ENCODE measurements at regions not wholly inside any gene's neighbourhood (a gene's known extent, or its start where the extent isn't known, plus 50 kb on each side); places are given as distances from the start of the nearest gene placed in this dataset. TPM values are rescaled to one million over a fixed set of nuclear protein-coding genes. Genes with fewer than 3 reads are reported as not detected.

- DNase-seq: no peak
- POLR2A ChIA-PET: no interaction called here
- CTCF ChIA-PET: no interaction called here
- no peaks in the 10 kb centered on the region for H3K27me3 Mint-ChIP-seq (ENCODE audit: low read depth)
- no peaks in the 10 kb centered on the region for H3K36me3 Mint-ChIP-seq (ENCODE audit: low read depth)
- no peak overlapping the region for H3K4me3 Mint-ChIP-seq
- peaks cover 9% of the 10 kb centered on the region for H3K9me3 Mint-ChIP-seq (ENCODE audit: insufficient read depth)
- ATAC-seq: no peak
- H3K4me1 Mint-ChIP-seq (ENCODE audit: low read depth): no peaks in the 10 kb centered on the region
- H3K27ac Mint-ChIP-seq: no peak overlapping the region
Measured at GRCh38 chr11:70953720-70954119, 298.7 kb downstream of the SHANK2 start.

GRCh38 chr11:70954471-70954870 is 297.9 kb downstream of the SHANK2 start:
- CTCF ChIA-PET: no interaction called here
- Mint-ChIP-seq H3K36me3 (ENCODE audit: low read depth) (no peaks in the 10 kb centered on the region), H3K27ac (no peak overlapping the region), H3K4me3 (no peak overlapping the region), H3K4me1 (ENCODE audit: low read depth) (no peaks in the 10 kb centered on the region), H3K27me3 (ENCODE audit: low read depth) (no peaks in the 10 kb centered on the region), H3K9me3 (ENCODE audit: insufficient read depth) (peaks cover 9% of the 10 kb centered on the region)
- POLR2A ChIA-PET: no interaction called here
- ATAC-seq (no peak), DNase-seq (no peak)

Small RNA genes in the stretch of these regions (microRNA-seq; reads per million reads assigned to microRNA genes)
- gene MIR3664: not detected

Measured in activated CD8-positive, alpha-beta T cell treated with anti-CD3 and anti-CD28 coated beads, Interleukin-2, amount 10 ng/mL, durations not matched to agents 7 days and 5 days (primary cell).